Heart left ventricle (tissue), 16 donors: ENCODE measurements at regions not wholly inside any gene's neighbourhood (a gene's known extent, or its start where the extent isn't known, plus 50 kb on each side); places are given as distances from the start of the nearest gene placed in this dataset.

Source experiments
- ATAC-seq, 4 donors: fragments of 200-7000 bp; cut with Tn5 transposase; one replicate each; pipeline ENCODE4 v1.9.1; 2020 to 2022; ENCODE audit warnings: moderate library complexity in 4 of 4, mild to moderate bottlenecking in 3 of 4, moderate number of reproducible peaks in 1 of 4
- DNase-seq, 5 donors: peaks; one replicate each; pipeline ENCODE4 v3.0.0-alpha.2; 2020
- H3K27ac ChIP-seq, 12 donors: fragments of 200-600 bp; sonication (generic) in 4 of 12; one replicate each; pipeline versions ENCODE4 v1.5.0 to v1.8.0; 2016 to 2022; ENCODE audit warnings: mild to moderate bottlenecking in 2 of 12
- H3K27me3 ChIP-seq, 9 donors: fragments of 200-600 bp; sonication (generic) in 2 of 9; one replicate each; pipeline versions ENCODE4 v1.5.1 to v1.8.0; 2016 to 2022; ENCODE audit warnings: mild to moderate bottlenecking in 3 of 9
- H3K36me3 ChIP-seq, 9 donors: fragments of 200-600 bp; sonication (generic) in 2 of 9; one replicate each; pipeline versions ENCODE4 v1.5.0 to v1.8.0; 2018 to 2022; ENCODE audit warnings: mild to moderate bottlenecking in 2 of 9
- H3K4me1 ChIP-seq, 12 donors: fragments of 200-600 bp; sonication (generic) in 4 of 12; one replicate each; pipeline versions ENCODE4 v1.5.0 to v1.8.0; 2016 to 2022; ENCODE audit warnings: mild to moderate bottlenecking in 3 of 12
- H3K4me3 ChIP-seq, 12 donors: fragments of 200-600 bp; sonication (generic) in 4 of 12; one replicate each; pipeline versions ENCODE4 v1.5.0 to v1.8.0; 2017 to 2022; ENCODE audit warnings: mild to moderate bottlenecking in 9 of 12, moderate library complexity in 4 of 12
- H3K9me3 ChIP-seq, 12 donors: fragments of 200-600 bp; sonication (generic) in 4 of 12; one replicate each; pipeline versions ENCODE4 v1.5.0 to v1.8.0; 2016 to 2022; ENCODE audit warnings: mild to moderate bottlenecking in 1 of 12
- POLR2A ChIP-seq, 2 donors: fragments of 450-650 bp; IDR thresholded peaks; one replicate each; pipeline ENCODE4 v1.6.1; 2017; ENCODE audit warnings: antibody characterized with exemption in 2 of 2, mild to moderate bottlenecking in 2 of 2, moderate library complexity in 2 of 2
- WGBS, 4 donors: extraction: QIAGEN DNeasy Blood & Tissue Kit in 2 of 4; methylation state at CpG; one replicate each; pipeline versions ENCODE4 v1.1.5 to v1.1.7; 2013 to 2018; 5-methylcytosine and 5-hydroxymethylcytosine counted together
- intact Hi-C, 10 donors: fragments of 100-400 bp; cut with DNase I; formaldehyde crosslinking; loops; one replicate each; pipeline versions ENCODE4 v1.11.1 to v1.14.2; 2022
- TF ChIP-seq, protein P1 (sequence below), 12 donors: fragments of 200-600 bp; sonication (generic) in 4 of 12; IDR thresholded peaks; one replicate each; pipeline versions ENCODE4 v1.5.0 to v1.8.0; 2018 to 2022; ENCODE audit warnings: antibody characterized with exemption in 12 of 12, mild to moderate bottlenecking in 5 of 12
- donor health status: ischemic (EF 13 %, LVEDD 7.1; RV severe dilation, severe dysfunction).
- donor health status: healthy with polysubstance abuse.
- donor health status: DM: no; HTN: yes; CAD: no.
- donor health status: DM: no; HTN: no; CAD: no.
- donor health status: ischemic (EF 25% LVEDD 6.9; RV normal size, moderate dysfunction).
- donor health status: ischemic (EF 25% LVEDD 5.7; RV mildly dilated, moderate dysfunction).
- donor health status: healthy.
- donor health status: DM: yes; HTN: yes; CAD: no.
- donor health status: ischemic (EF 35%, LVEDD 5.7; RV mildly dilated, moderate dysfunction).
- donor health status: nonischemic (EF 11% LVEDD 7.7; RV severe dilation, severe dysfunction).
- donor health status: DM: yes; HTN: yes; CAD: no.
- donor health status: PGD.
- donor health status: ischemic (EF 29% LVEDD 5.4; RV normal size, mild dysfunction).
- donor health status: nonischemic (EF 23%, LVEDD 6.1; RV moderate dilation, normal function).

DNA sequence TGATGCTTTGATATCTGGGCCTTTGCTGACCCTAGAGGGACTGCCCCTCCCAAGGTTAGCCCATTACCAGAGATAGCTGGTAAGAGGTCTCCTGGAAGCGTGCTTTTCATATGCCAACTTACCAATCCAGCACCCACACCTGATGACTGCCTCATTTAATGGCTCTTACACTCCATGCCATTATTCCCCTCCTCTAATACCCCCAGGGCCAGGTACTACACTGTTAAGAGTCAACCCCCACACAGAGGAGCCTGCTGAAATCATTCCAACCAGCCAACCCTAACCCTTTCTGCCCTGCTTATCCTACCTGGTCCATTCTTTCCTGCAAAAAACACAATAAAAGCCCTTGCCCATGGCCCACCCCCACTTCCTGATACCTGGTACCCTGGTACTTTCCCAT lies 736.8 kb upstream of the SLC35B3 start:
- intact Hi-C loops, result no loop called here
- Histone ChIP-seq H3K4me3 (no peak overlapping the region), H3K27me3 (no peaks in the 10 kb centered on the region), H3K27ac (no peak overlapping the region), H3K9me3 (no peaks in the 10 kb centered on the region), H3K4me1 (no peaks in the 10 kb centered on the region), H3K36me3 (no peaks in the 10 kb centered on the region)
- TF ChIP-seq, protein P1, sequence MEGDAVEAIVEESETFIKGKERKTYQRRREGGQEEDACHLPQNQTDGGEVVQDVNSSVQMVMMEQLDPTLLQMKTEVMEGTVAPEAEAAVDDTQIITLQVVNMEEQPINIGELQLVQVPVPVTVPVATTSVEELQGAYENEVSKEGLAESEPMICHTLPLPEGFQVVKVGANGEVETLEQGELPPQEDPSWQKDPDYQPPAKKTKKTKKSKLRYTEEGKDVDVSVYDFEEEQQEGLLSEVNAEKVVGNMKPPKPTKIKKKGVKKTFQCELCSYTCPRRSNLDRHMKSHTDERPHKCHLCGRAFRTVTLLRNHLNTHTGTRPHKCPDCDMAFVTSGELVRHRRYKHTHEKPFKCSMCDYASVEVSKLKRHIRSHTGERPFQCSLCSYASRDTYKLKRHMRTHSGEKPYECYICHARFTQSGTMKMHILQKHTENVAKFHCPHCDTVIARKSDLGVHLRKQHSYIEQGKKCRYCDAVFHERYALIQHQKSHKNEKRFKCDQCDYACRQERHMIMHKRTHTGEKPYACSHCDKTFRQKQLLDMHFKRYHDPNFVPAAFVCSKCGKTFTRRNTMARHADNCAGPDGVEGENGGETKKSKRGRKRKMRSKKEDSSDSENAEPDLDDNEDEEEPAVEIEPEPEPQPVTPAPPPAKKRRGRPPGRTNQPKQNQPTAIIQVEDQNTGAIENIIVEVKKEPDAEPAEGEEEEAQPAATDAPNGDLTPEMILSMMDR (IDR thresholded peaks at IDR 0.05), result no peak
- no peak for TF ChIP-seq POLR2A (IDR thresholded peaks at IDR 0.05)
- WGBS, 4 donors, result 84 to 98% (median 87%) methylated on average over 1 of the region's 1 CpG
- ATAC-seq, result no peak
- no peak for DNase-seq

DNA sequence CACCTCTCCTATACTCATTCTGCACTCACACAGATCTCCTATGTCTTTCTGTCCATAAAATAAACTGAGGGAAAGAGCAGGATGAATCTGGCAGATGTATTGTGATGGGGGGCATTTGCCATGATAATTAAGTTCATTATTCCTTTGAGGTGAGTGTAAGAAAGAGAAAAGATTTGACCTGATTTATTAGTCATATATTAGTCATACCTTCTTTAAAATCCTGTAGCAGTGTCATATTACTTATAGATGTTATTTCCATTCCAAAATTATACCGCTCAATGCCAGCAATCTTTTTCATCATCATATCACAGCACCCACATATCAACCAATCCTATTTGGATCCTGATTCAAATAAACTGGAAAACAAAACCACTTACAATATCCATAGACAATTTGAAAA lies 733.3 kb upstream of the SLC35B3 start:
- ATAC-seq (no peak), DNase-seq (no peak)
- TF ChIP-seq, protein P1 (IDR thresholded peaks at IDR 0.05), result no peak
- TF ChIP-seq POLR2A (IDR thresholded peaks at IDR 0.05), result no peak
- 80 to 85% (median 82%) methylated on average over 1 of the region's 1 CpG for WGBS, 4 donors
- Histone ChIP-seq H3K36me3 (no peaks in the 10 kb centered on the region), H3K27ac (no peak overlapping the region), H3K4me3 (no peak overlapping the region), H3K27me3 (no peaks in the 10 kb centered on the region), H3K9me3 (peaks cover 0 to 18% (median 2%) of the 10 kb centered on the region in 12 donors), H3K4me1 (no peaks in the 10 kb centered on the region)
- intact Hi-C loops, result no loop called here

DNA sequence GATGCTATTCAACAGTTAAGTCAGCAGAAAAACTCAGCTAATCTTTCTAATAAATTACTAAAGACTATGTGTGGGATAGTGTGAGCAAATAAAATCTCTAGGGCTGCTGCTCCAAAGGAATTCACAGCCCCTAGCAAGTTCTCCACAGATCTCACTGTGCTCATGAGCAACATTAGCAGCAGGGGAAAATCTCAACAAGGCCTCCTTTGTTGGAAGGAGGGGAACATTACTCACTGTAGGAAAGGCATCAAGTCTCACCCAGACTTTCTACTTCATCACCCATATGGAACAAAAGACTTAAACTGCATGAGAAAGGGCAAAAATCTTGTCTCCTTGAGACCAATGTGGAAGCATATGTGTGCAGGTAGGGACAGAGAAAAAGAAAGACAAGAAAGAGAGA lies 726.4 kb upstream of the SLC35B3 start:
- H3K27ac ChIP-seq, result no peak overlapping the region
- intact Hi-C loops, result no loop called here
- H3K9me3 ChIP-seq, result peaks cover 0 to 39% (median 11%) of the 10 kb centered on the region in 12 donors
- H3K4me3 ChIP-seq, result no peak overlapping the region
- no peaks in the 10 kb centered on the region for H3K4me1 ChIP-seq
- TF ChIP-seq, protein P1 (IDR thresholded peaks at IDR 0.05), result no peak
- TF ChIP-seq POLR2A (IDR thresholded peaks at IDR 0.05), result no peak
- no peaks in the 10 kb centered on the region for H3K27me3 ChIP-seq
- no peak for ATAC-seq
- no peak for DNase-seq
- no peaks in the 10 kb centered on the region for H3K36me3 ChIP-seq

DNA sequence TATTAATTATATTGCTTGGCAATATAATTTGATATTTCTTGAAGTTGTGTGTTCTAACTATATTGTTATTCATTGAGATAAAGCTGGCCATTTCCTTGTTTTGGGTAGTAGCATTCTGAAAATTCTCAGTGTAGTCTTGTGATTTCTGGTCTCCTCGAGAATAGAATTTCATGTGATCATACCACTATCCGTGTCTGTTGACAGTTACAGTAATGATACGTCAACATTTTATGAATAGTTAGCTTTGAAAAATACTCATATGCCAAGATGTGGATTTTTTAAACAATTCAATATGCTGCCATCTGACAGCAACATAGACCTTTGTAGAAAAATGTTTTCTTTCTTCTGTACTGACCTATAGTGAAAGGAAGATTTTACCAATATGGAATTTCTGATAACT lies 723.7 kb upstream of the SLC35B3 start:
- Histone ChIP-seq H3K9me3 (peaks cover 0 to 25% (median 10%) of the 10 kb centered on the region in 12 donors), H3K27me3 (no peaks in the 10 kb centered on the region), H3K4me1 (no peaks in the 10 kb centered on the region), H3K36me3 (no peaks in the 10 kb centered on the region), H3K4me3 (no peak overlapping the region), H3K27ac (no peak overlapping the region)
- 73 to 85% (median 82%) methylated on average over 3 of the region's 3 CpGs for whole genome bisulfite sequencing, 4 donors
- no peak for ATAC-seq
- intact Hi-C loops, result no loop called here
- TF ChIP-seq, protein P1 (IDR thresholded peaks at IDR 0.05), result no peak
- TF ChIP-seq POLR2A (IDR thresholded peaks at IDR 0.05), result no peak
- no peak for DNase-seq
